MM.1S (cell line): ENCODE measurements at regions not wholly inside any gene's neighbourhood (a gene's known extent, or its start where the extent isn't known, plus 50 kb on each side); places are given as distances from the start of the nearest gene placed in this dataset.

ENCODE experiments used
- DNase-seq: peaks from one replicate; pipeline ENCODE4 v3.0.0-alpha.2; 2015
- H2AFZ ChIP-seq: fragments of 300-600 bp; sonication (generic); 2 replicates; pipeline ENCODE4 v1.6.0; 2016; ENCODE audit warnings: antibody characterized with exemption, low read length
- H3F3A ChIP-seq: fragments of 300-600 bp; sonication (generic); 2 replicates; pipeline ENCODE4 v1.6.1; 2016; ENCODE audit warnings: mild to moderate bottlenecking, antibody characterized with exemption, low read length, moderate library complexity, mixed read lengths; ENCODE audit not compliant: insufficient read depth
- H3K27ac ChIP-seq: fragments of 300-600 bp; sonication (generic); 2 replicates; pipeline ENCODE4 v1.5.1; 2016; ENCODE audit warnings: mild to moderate bottlenecking, low read length
- H3K27me3 ChIP-seq: fragments of 300-600 bp; sonication (generic); replicated peaks from 2 replicates; pipeline ENCODE4 v1.6.0; 2016; ENCODE audit warnings: low read length; ENCODE audit not compliant: insufficient read depth
- H3K36me3 ChIP-seq: fragments of 300-600 bp; sonication (generic); replicated peaks from 2 replicates; pipeline ENCODE4 v1.6.1; 2016; ENCODE audit warnings: mild to moderate bottlenecking, low read length, mixed read lengths; ENCODE audit not compliant: insufficient read depth
- H3K4me1 ChIP-seq: fragments of 300-600 bp; sonication (generic); 2 replicates; pipeline ENCODE4 v1.6.1; 2016; ENCODE audit warnings: low read length, mixed read lengths
- H3K4me2 ChIP-seq: fragments of 300-600 bp; sonication (generic); 2 replicates; pipeline ENCODE4 v1.6.0; 2016; ENCODE audit warnings: low read depth, low read length
- H3K4me3 ChIP-seq: fragments of 300-600 bp; sonication (generic); 2 replicates; pipeline ENCODE4 v1.5.1; 2016; ENCODE audit warnings: low read length, mixed read lengths
- H3K79me2 ChIP-seq: fragments of 300-600 bp; sonication (generic); 2 replicates; pipeline ENCODE4 v1.6.1; 2016; ENCODE audit warnings: mixed run types, low read length, mixed read lengths
- H3K9ac ChIP-seq: fragments of 300-600 bp; sonication (generic); 2 replicates; pipeline ENCODE4 v1.6.1; 2016; ENCODE audit warnings: low read length, mixed read lengths
- H3K9me2 ChIP-seq: fragments of 300-600 bp; sonication (generic); replicated peaks from 2 replicates; pipeline ENCODE4 v1.6.1; 2016; ENCODE audit warnings: mild to moderate bottlenecking, low read length, mixed read lengths; ENCODE audit not compliant: insufficient read depth
- H3K9me3 ChIP-seq: fragments of 300-600 bp; sonication (generic); replicated peaks from 2 replicates; pipeline ENCODE4 v1.6.1; 2016; ENCODE audit warnings: mild to moderate bottlenecking, low read length, mixed read lengths; ENCODE audit not compliant: insufficient read depth
- H4K20me1 ChIP-seq: fragments of 300-600 bp; sonication (generic); 2 replicates; pipeline ENCODE4 v1.6.1; 2016; ENCODE audit warnings: mild to moderate bottlenecking, low read length, moderate library complexity, mixed read lengths; ENCODE audit not compliant: insufficient read depth
- CTCF ChIP-seq: fragments of 300-600 bp; sonication (generic); IDR thresholded peaks from 2 replicates; pipeline ENCODE4 v1.5.1; 2016; ENCODE audit warnings: antibody characterized with exemption, low read length, mixed read lengths
- EZH2 ChIP-seq: fragments of 300-600 bp; sonication (generic); optimal IDR thresholded peaks from 2 replicates; pipeline ENCODE3; 2017; ENCODE audit warnings: low read depth, mild to moderate bottlenecking, antibody characterized with exemption, low read length, mixed read lengths
- EZH2phosphoT487 ChIP-seq: fragments of 300-600 bp; sonication (generic); IDR thresholded peaks from 2 replicates; pipeline ENCODE4 v1.6.1; 2018; ENCODE audit warnings: antibody characterized with exemption, low read length

- Histone ChIP-seq H3K27me3 (no peaks in the 10 kb centered on the region), H3K4me2 (no peak overlapping the region), H3K27ac (no peak overlapping the region), H3K79me2 (no peaks in the 10 kb centered on the region), H3K4me1 (no peaks in the 10 kb centered on the region), H3K36me3 (no peaks in the 10 kb centered on the region), H3K9me2 (no peaks in the 10 kb centered on the region), H2AFZ (no peak overlapping the region), H3K9ac (no peak overlapping the region), H4K20me1 (no peaks in the 10 kb centered on the region), H3K9me3 (no peaks in the 10 kb centered on the region), H3F3A (no peaks in the 10 kb centered on the region), H3K4me3 (no peak overlapping the region)
- TF ChIP-seq CTCF = no peak
- TF ChIP-seq EZH2 = no peak
- no peak for TF ChIP-seq EZH2phosphoT487
- DNase-seq = no peak
Observed at GRCh38 chr11:79492008-79492407, 51.2 kb upstream of the TENM4 start.
